GM12865 (cell line): ENCODE measurements at regions not wholly inside any gene's neighbourhood (a gene's known extent, or its start where the extent isn't known, plus 50 kb on each side); places are given as distances from the start of the nearest gene placed in this dataset.

ENCODE experiments used
- DNase-seq: peaks from one replicate; pipeline ENCODE4 v3.0.0; 2010; ENCODE audit warnings: low read depth
- H3K4me3 ChIP-seq: 2 replicates; pipeline ENCODE4 v1.5.1; 2011; ENCODE audit warnings: mild to moderate bottlenecking, low read depth, low read length, control low read depth
- TF ChIP-seq, protein P1 (sequence below): IDR thresholded peaks from 2 replicates; pipeline ENCODE4 v1.5.1; 2011; ENCODE audit warnings: low read length, control low read depth, low read depth, inconsistent platforms; ENCODE audit not compliant: insufficient read depth; ENCODE audit errors: missing control alignments

DNA sequence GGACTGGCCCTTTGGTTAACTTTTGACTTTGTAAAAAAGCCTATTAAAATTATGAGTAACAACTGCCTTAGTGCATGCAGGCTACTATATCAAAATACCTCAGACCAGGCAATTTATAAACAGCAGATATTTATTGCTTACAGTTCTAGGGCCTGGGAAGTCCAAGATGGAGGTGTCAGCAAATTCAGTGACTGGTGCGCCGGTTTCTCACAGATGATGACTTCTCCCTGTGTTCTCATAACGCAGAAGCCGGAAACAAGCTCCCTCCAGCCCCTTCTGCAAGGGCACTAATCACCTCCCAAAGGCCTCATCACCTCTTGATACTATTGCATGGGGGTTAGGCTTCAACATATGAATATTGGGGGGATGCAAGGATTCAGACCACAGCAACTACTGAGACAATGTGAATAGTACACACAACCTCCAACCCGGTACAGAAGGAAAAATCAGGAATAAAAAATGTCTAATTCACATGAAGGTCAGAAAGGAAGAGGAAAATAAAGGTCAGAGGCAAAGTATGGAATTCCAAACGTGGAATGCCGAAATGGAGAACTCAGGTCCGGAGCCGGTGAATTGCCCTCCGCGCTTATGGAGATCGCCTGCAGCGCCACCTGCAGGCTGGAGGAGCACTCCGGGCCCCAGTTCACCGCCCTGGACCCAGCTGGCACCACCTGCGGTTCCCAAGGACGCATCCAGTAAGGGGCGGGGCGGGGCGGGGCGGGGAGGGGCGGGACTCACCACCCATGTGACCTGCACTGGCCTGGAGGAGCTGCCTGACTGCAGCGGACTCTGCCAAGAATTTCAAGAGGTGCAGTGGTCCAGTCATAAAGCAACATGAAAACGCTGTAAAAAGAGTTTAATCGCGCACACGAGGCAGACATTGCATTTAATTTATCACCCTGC, 203.4 kb downstream of the KIF26A start:
- TF ChIP-seq, protein P1, sequence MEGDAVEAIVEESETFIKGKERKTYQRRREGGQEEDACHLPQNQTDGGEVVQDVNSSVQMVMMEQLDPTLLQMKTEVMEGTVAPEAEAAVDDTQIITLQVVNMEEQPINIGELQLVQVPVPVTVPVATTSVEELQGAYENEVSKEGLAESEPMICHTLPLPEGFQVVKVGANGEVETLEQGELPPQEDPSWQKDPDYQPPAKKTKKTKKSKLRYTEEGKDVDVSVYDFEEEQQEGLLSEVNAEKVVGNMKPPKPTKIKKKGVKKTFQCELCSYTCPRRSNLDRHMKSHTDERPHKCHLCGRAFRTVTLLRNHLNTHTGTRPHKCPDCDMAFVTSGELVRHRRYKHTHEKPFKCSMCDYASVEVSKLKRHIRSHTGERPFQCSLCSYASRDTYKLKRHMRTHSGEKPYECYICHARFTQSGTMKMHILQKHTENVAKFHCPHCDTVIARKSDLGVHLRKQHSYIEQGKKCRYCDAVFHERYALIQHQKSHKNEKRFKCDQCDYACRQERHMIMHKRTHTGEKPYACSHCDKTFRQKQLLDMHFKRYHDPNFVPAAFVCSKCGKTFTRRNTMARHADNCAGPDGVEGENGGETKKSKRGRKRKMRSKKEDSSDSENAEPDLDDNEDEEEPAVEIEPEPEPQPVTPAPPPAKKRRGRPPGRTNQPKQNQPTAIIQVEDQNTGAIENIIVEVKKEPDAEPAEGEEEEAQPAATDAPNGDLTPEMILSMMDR: peak; percentile 27
- DNase-seq: peak; percentile 45
- no peak overlapping the region for H3K4me3 ChIP-seq

DNA sequence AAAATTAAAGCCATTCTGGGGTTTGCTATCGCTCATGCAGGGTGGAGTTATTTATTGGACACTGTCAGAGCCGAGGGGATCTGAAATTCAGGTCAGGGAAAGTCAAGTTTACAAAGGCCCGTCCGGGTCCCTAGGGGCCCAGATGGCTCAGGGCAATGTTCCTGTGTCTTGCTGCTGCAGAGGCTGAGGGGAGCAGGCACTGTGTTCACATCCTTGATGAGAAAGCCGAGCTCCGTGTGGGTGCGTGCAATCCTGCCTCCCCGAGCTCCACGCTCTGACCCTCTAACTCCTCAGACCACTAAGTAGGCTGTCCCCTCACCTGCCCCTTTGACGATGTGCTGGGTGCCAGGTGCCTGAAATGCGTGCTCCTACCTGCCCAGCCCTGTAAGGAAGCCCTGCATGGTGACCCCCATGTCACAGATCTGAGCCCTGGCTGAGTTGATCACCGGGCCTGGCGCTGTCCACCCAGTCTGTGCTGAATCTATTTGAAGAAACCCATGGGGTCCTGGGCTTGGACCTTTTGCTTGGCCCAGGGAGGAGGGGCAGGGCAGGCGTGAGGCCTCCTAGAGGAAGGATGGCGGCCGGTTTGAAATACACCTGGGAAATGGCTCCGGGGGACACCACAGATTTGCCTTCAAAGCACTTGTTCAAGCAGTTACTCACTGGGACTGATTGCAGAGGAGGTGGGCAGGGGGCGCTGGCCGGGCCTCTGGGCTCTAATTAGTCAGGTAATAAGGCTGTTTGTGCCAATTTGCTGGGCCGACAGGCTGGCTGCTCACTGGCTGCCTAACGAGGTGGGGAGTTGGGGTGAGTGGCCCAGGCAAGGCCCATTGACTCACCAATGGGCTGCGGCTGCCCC, 204.3 kb downstream of the KIF26A start:
- DNase-seq: no peak
- TF ChIP-seq, protein P1: no peak
- H3K4me3 ChIP-seq: no peak overlapping the region

- TF ChIP-seq, protein P1: no peak
- no peak for DNase-seq
These were observed 204.9 kb downstream of the KIF26A start for GRCh38 chr14:104343294-104343625.

GRCh38 chr14:104343690-104344640, 205.6 kb downstream of the KIF26A start:
- no peak overlapping the region for H3K4me3 ChIP-seq
- DNase-seq: no peak
- TF ChIP-seq, protein P1: no peak

More at GRCh38 chr14:104343294-104343625, 204.9 kb downstream of the KIF26A start:
- no peak overlapping the region for H3K4me3 ChIP-seq

- DNase-seq: no peak
- TF ChIP-seq, protein P1: no peak
These were observed 206.6 kb downstream of the KIF26A start for GRCh38 chr14:104344818-104345620.

More at GRCh38 chr14:104344818-104345620, 206.6 kb downstream of the KIF26A start:
- H3K4me3 ChIP-seq: no peak overlapping the region
